Panc1 (cell line): ENCODE measurements at regions not wholly inside any gene's neighbourhood (a gene's known extent, or its start where the extent isn't known, plus 50 kb on each side); places are given as distances from the start of the nearest gene placed in this dataset.

Experiments
- ATAC-seq: fragments of 200-7000 bp; cut with Tn5 transposase; 2 replicates; pipeline ENCODE4 v1.9.1; 2020; ENCODE audit warnings: mild to moderate bottlenecking, moderate library complexity
- BruUV-seq: library from RNA; stranded (reverse); fragments of 400-500 nt; replicated peaks from 2 replicates; lab custom pipeline; 2021; lab: Mats Ljungman, UMichigan
- CTCF ChIA-PET: fragments of 300-600 bp; sonication (Branson Sonifier 250); formaldehyde crosslinking; loops from one replicate; lab custom pipeline; 2022; ENCODE audit warnings: antibody characterized with exemption; lab: Charles Lee
- POLR2A ChIA-PET: fragments of 300-600 bp; sonication (Branson Sonifier 250); formaldehyde crosslinking; loops from one replicate; lab custom pipeline; 2022; ENCODE audit warnings: antibody characterized with exemption; lab: Charles Lee
- DNase-seq: peaks from one replicate; pipeline ENCODE4 v3.0.0-alpha.2; 2010; ENCODE audit warnings: low read depth, low spot score
- H3K27ac ChIP-seq: 2 replicates; pipeline ENCODE4 v1.5.1; 2011; ENCODE audit warnings: mild to moderate bottlenecking, low read length, inconsistent platforms
- H3K27me3 ChIP-seq: fragments of 200-500 bp; sonication (Bioruptor generic); 2 replicates; pipeline ENCODE4 v1.6.0; 2014; ENCODE audit warnings: low read length, inconsistent platforms; ENCODE audit not compliant: control insufficient read depth, insufficient read depth
- H3K36me3 ChIP-seq: fragments of 200-500 bp; sonication (Bioruptor generic); 2 replicates; pipeline ENCODE4 v1.5.1; 2014; ENCODE audit warnings: inconsistent platforms, mild to moderate bottlenecking, low read length, moderate library complexity; ENCODE audit not compliant: control insufficient read depth, insufficient read depth
- H3K4me1 ChIP-seq: 2 replicates; pipeline ENCODE4 v1.5.1; 2011; ENCODE audit warnings: inconsistent platforms, mild to moderate bottlenecking, low read length, moderate library complexity; ENCODE audit not compliant: control insufficient read depth, insufficient read depth
- H3K4me3 ChIP-seq, 2 experiments: 2 replicates each; pipeline ENCODE4 v1.5.1; 2011 to 2012; ENCODE audit warnings: low read depth in 2 of 2, low read length in 2 of 2, mild to moderate bottlenecking in 2 of 2, inconsistent platforms in 1 of 2, moderate library complexity in 1 of 2
- H3K9me3 ChIP-seq: fragments of 200-500 bp; sonication (Bioruptor generic); 2 replicates; pipeline ENCODE4 v1.5.1; 2014; ENCODE audit warnings: low read depth, mild to moderate bottlenecking, inconsistent platforms, low read length, moderate library complexity; ENCODE audit not compliant: control insufficient read depth, insufficient read depth
- POLR2AphosphoS5 ChIP-seq: IDR thresholded peaks from 2 replicates; pipeline ENCODE4 v1.6.1; 2012; ENCODE audit warnings: mild to moderate bottlenecking, low read depth, low read length, moderate library complexity
- SIN3A ChIP-seq: IDR thresholded peaks from 2 replicates; pipeline ENCODE4 v1.6.1; 2012; ENCODE audit warnings: low read depth, mild to moderate bottlenecking, low read length, moderate library complexity, borderline replicate concordance; ENCODE audit not compliant: insufficient read depth
- TCF7L2 ChIP-seq: IDR thresholded peaks from 2 replicates; pipeline ENCODE4 v1.6.1; 2011; ENCODE audit warnings: mild to moderate bottlenecking, low read depth, low read length, inconsistent platforms
- in situ Hi-C: cut with HindIII; loops from 2 replicates; pipeline ENCODE4 v1.10.0; 2016; ENCODE audit warnings: low sequenced_read_pairs, low pct_unique_long_range_greater_than_20kb
- intact Hi-C: fragments of 100-400 bp; cut with micrococcal nuclease; formaldehyde crosslinking; loops from one replicate; pipeline ENCODE4 v1.10.0; 2022; ENCODE audit not compliant: unreplicated experiment
- TF ChIP-seq, protein P1 (sequence below), 2 experiments: IDR thresholded peaks; 2 replicates each; pipeline ENCODE4 v1.6.1; 2011 to 2012; ENCODE audit warnings: low read depth in 2 of 2, control low read depth in 1 of 2, low read length in 1 of 2, mild to moderate bottlenecking in 1 of 2, moderate library complexity in 1 of 2; ENCODE audit not compliant: insufficient read depth in 1 of 2
- TF ChIP-seq, protein P2 (sequence below): fragments of 450-650 bp; IDR thresholded peaks from 2 replicates; pipeline ENCODE4 v1.5.1; 2017; ENCODE audit warnings: mild to moderate bottlenecking

DNA sequence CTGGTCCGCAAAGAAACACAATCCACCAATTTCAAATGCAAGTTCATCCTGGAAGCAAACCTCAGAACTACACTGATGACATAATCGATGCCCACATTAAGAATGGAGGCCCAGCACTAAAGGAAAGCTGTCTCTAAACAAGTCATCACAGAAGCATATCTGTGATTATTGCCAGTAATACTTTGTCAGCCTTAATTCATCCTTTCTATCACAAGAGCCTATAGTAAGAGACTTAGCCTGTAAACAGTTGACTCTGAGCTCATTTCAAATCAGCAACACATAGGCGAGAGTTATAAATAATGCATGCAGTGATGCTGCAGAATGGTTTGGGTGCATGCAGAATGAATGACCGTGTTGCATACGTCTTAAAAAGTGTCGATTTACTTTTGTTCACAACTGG lies 105.9 kb upstream of the ZFP42 start:
- Histone ChIP-seq H3K27me3 (no peaks in the 10 kb centered on the region), H3K9me3 (no peaks in the 10 kb centered on the region), H3K36me3 (no peaks in the 10 kb centered on the region), H3K4me3 (no peak overlapping the region), H3K4me1 (no peaks in the 10 kb centered on the region), H3K27ac (no peak overlapping the region)
- POLR2A ChIA-PET = no interaction called here
- CTCF ChIA-PET = no interaction called here
- ATAC-seq (no peak), DNase-seq (no peak)
- intact Hi-C loops = no loop called here
- TF ChIP-seq TCF7L2 (no peak), POLR2AphosphoS5 (no peak), SIN3A (no peak)
- TF ChIP-seq, protein P1, sequence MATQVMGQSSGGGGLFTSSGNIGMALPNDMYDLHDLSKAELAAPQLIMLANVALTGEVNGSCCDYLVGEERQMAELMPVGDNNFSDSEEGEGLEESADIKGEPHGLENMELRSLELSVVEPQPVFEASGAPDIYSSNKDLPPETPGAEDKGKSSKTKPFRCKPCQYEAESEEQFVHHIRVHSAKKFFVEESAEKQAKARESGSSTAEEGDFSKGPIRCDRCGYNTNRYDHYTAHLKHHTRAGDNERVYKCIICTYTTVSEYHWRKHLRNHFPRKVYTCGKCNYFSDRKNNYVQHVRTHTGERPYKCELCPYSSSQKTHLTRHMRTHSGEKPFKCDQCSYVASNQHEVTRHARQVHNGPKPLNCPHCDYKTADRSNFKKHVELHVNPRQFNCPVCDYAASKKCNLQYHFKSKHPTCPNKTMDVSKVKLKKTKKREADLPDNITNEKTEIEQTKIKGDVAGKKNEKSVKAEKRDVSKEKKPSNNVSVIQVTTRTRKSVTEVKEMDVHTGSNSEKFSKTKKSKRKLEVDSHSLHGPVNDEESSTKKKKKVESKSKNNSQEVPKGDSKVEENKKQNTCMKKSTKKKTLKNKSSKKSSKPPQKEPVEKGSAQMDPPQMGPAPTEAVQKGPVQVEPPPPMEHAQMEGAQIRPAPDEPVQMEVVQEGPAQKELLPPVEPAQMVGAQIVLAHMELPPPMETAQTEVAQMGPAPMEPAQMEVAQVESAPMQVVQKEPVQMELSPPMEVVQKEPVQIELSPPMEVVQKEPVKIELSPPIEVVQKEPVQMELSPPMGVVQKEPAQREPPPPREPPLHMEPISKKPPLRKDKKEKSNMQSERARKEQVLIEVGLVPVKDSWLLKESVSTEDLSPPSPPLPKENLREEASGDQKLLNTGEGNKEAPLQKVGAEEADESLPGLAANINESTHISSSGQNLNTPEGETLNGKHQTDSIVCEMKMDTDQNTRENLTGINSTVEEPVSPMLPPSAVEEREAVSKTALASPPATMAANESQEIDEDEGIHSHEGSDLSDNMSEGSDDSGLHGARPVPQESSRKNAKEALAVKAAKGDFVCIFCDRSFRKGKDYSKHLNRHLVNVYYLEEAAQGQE (IDR thresholded peaks at IDR 0.05; ENCODE audit: insufficient read depth in 1 of 2, low read depth in 2 of 2, low read length in 1 of 2) = no peak
- TF ChIP-seq, protein P2, sequence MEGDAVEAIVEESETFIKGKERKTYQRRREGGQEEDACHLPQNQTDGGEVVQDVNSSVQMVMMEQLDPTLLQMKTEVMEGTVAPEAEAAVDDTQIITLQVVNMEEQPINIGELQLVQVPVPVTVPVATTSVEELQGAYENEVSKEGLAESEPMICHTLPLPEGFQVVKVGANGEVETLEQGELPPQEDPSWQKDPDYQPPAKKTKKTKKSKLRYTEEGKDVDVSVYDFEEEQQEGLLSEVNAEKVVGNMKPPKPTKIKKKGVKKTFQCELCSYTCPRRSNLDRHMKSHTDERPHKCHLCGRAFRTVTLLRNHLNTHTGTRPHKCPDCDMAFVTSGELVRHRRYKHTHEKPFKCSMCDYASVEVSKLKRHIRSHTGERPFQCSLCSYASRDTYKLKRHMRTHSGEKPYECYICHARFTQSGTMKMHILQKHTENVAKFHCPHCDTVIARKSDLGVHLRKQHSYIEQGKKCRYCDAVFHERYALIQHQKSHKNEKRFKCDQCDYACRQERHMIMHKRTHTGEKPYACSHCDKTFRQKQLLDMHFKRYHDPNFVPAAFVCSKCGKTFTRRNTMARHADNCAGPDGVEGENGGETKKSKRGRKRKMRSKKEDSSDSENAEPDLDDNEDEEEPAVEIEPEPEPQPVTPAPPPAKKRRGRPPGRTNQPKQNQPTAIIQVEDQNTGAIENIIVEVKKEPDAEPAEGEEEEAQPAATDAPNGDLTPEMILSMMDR = no peak
- BruUV-seq = no TSS peak
- in situ Hi-C loops = no loop called here

DNA sequence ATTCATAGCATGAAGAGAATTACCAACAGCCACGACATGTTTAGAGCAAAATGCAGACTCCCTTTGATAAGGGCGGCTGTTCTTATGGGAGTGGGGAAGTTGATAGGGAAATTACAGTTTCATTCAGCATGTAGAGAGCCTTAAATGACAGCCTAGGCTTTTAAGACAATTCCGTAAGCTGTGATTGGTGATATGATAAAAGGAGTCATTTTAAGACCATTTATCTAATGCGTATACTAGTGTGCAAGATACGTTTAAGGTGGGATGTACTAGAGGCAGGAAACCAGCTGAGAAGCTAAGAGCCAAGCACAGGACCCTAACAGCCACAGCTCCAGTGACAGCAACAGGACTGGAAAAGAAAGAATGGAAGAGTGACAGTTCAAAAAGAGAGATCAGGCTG lies 102.2 kb upstream of the ZFP42 start:
- TF ChIP-seq, protein P1 (IDR thresholded peaks at IDR 0.05; ENCODE audit: insufficient read depth in 1 of 2, low read depth in 2 of 2, low read length in 1 of 2) = no peak
- TF ChIP-seq, protein P2 = no peak
- TF ChIP-seq POLR2AphosphoS5 = no peak
- ChIA-PET POLR2A (no interaction called here), CTCF (no interaction called here)
- in situ Hi-C loops = no loop called here
- H3K27ac ChIP-seq = no peak overlapping the region
- BruUV-seq = no TSS peak
- DNase-seq (no peak), ATAC-seq (no peak)
- H3K9me3 ChIP-seq = no peaks in the 10 kb centered on the region
- H3K4me3 ChIP-seq = no peak overlapping the region
- H3K4me1 ChIP-seq = no peaks in the 10 kb centered on the region
- no peaks in the 10 kb centered on the region for H3K27me3 ChIP-seq
- intact Hi-C loops = no loop called here
- no peaks in the 10 kb centered on the region for H3K36me3 ChIP-seq
